22Rv1 (cell line): ENCODE measurements at regions not wholly inside any gene's neighbourhood (a gene's known extent, or its start where the extent isn't known, plus 50 kb on each side); places are given as distances from the start of the nearest gene placed in this dataset.

Experiments used
- ZFX ChIP-seq: fragments of 450-650 bp; IDR thresholded peaks from 2 replicates; pipeline ENCODE4 v1.6.1; 2017; ENCODE audit warnings: antibody characterized with exemption, borderline replicate concordance
- TF ChIP-seq, protein P1 (sequence below): fragments of 450-650 bp; IDR thresholded peaks from 2 replicates; pipeline ENCODE4 v1.5.1; 2017; ENCODE audit warnings: mild to moderate bottlenecking

DNA sequence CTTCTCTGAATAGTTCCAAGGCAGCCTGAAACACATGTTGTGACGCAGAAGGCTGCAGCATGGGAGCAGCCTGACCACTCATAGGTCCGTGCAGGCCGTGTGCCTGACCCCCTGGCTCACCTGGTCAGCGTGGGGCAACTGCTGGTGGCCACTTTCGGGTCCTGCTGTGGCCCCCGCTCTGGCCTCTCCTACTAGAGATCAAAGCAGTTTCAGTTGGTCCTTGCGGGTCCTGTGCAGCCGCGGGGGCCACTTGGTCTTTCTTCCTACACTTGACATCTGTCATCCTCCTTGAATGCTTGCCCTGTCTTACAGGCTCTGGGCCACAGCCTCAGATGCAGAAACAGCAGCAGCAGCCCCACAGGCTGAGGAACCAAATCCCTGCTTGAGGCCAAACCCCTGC lies 320.8 kb upstream of the ZNF32 start:
- TF ChIP-seq, protein P1, sequence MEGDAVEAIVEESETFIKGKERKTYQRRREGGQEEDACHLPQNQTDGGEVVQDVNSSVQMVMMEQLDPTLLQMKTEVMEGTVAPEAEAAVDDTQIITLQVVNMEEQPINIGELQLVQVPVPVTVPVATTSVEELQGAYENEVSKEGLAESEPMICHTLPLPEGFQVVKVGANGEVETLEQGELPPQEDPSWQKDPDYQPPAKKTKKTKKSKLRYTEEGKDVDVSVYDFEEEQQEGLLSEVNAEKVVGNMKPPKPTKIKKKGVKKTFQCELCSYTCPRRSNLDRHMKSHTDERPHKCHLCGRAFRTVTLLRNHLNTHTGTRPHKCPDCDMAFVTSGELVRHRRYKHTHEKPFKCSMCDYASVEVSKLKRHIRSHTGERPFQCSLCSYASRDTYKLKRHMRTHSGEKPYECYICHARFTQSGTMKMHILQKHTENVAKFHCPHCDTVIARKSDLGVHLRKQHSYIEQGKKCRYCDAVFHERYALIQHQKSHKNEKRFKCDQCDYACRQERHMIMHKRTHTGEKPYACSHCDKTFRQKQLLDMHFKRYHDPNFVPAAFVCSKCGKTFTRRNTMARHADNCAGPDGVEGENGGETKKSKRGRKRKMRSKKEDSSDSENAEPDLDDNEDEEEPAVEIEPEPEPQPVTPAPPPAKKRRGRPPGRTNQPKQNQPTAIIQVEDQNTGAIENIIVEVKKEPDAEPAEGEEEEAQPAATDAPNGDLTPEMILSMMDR: no peak
- no peak for TF ChIP-seq ZFX
